HEK293T (cell line): ENCODE measurements at regions not wholly inside any gene's neighbourhood (a gene's known extent, or its start where the extent isn't known, plus 50 kb on each side); places are given as distances from the start of the nearest gene placed in this dataset.

Source experiments
- BHLHE40 ChIP-seq: fragments of 450-650 bp; IDR thresholded peaks from 2 replicates; pipeline ENCODE4 v1.6.1; 2016; ENCODE audit warnings: mild to moderate bottlenecking, moderate library complexity, borderline replicate concordance
- CTBP1 ChIP-seq: fragments of 450-650 bp; IDR thresholded peaks from 2 replicates; pipeline ENCODE4 v1.6.1; 2016; ENCODE audit warnings: borderline replicate concordance
- FOXM1 ChIP-seq: fragments of 450-650 bp; IDR thresholded peaks from 2 replicates; pipeline ENCODE4 v1.6.1; 2017; ENCODE audit warnings: mild to moderate bottlenecking, borderline replicate concordance
- NFRKB ChIP-seq: fragments of 450-650 bp; IDR thresholded peaks from 2 replicates; pipeline ENCODE4 v1.6.1; 2016; ENCODE audit warnings: mild to moderate bottlenecking, moderate library complexity
- PKNOX1 ChIP-seq: fragments of 450-650 bp; IDR thresholded peaks from 2 replicates; pipeline ENCODE4 v1.6.1; 2016
- SUZ12 ChIP-seq: fragments of 450-650 bp; IDR thresholded peaks from 2 replicates; pipeline ENCODE4 v1.6.1; 2016; ENCODE audit warnings: mild to moderate bottlenecking

GRCh38 chr1:65069011-65069565 lies 78.9 kb upstream of the AK4 start:
- no peak for TF ChIP-seq FOXM1
- TF ChIP-seq SUZ12, result no peak
- no peak for TF ChIP-seq CTBP1
- no peak for TF ChIP-seq BHLHE40
- no peak for TF ChIP-seq NFRKB
- TF ChIP-seq PKNOX1, result no peak
